Activated naive CD4-positive, alpha-beta T cell treated with anti-CD3 and anti-CD28 coated beads, Interleukin-2, amount 50 U/mL, for 24 hours (primary cell): ENCODE measurements at regions not wholly inside any gene's neighbourhood (a gene's known extent, or its start where the extent isn't known, plus 50 kb on each side); places are given as distances from the start of the nearest gene placed in this dataset.
"Not testable (repeated sequence)": the region's sequence is repeated elsewhere in the genome, so short reads cannot be mapped to it uniquely, and the experiment has no call there.

Source experiments
- H3K27ac Mint-ChIP-seq: one replicate; pipeline ENCODE4 v1.8.0; 2021; ENCODE audit warnings: mild to moderate bottlenecking, mixed read lengths
- H3K27me3 Mint-ChIP-seq: one replicate; pipeline ENCODE4 v1.8.0; 2021; ENCODE audit warnings: mixed read lengths
- H3K36me3 Mint-ChIP-seq: one replicate; pipeline ENCODE4 v1.8.0; 2021; ENCODE audit warnings: mixed read lengths
- H3K4me1 Mint-ChIP-seq: one replicate; pipeline ENCODE4 v1.8.0; 2021; ENCODE audit warnings: mixed read lengths
- H3K4me3 Mint-ChIP-seq: one replicate; pipeline ENCODE4 v1.8.0; 2021; ENCODE audit warnings: mild to moderate bottlenecking, mixed read lengths
- H3K9me3 Mint-ChIP-seq: one replicate; pipeline ENCODE4 v1.8.0; 2021; ENCODE audit warnings: mixed read lengths

- not testable (repeated sequence) for H3K4me3 Mint-ChIP-seq, H3K27ac Mint-ChIP-seq, H3K9me3 Mint-ChIP-seq, H3K36me3 Mint-ChIP-seq, H3K27me3 Mint-ChIP-seq, H3K4me1 Mint-ChIP-seq
Observed at GRCh38 chr7:150060259-150061221, 186.8 kb downstream of the ATP6V0E2 start.

DNA sequence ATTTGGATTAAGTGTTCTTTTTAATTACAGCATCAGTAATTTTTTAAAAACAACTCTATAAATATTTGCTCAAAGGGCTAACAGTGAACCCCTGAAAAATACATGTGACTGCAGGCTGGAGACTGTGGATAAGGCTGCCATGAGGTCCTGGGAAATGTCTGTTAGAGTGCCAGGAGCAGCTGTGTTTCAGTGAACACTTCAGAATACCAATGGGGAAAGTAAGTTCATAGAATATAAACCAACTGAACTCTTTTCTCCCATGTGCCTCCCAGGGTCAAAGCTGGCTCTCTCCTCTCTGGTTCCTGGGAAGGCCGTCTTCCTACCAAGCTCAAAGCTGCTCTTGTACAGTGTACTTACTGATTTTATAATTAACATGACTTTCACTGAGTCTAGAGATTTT lies 189.4 kb downstream of the ATP6V0E2 start:
- H3K27ac Mint-ChIP-seq, H3K27me3 Mint-ChIP-seq, H3K4me3 Mint-ChIP-seq, H3K36me3 Mint-ChIP-seq, H3K9me3 Mint-ChIP-seq, H3K4me1 Mint-ChIP-seq: not testable (repeated sequence)

GRCh38 chr7:150069555-150070313 lies 196.0 kb downstream of the ATP6V0E2 start:
- not testable (repeated sequence) for H3K4me3 Mint-ChIP-seq, H3K9me3 Mint-ChIP-seq, H3K27me3 Mint-ChIP-seq, H3K4me1 Mint-ChIP-seq, H3K36me3 Mint-ChIP-seq, H3K27ac Mint-ChIP-seq

DNA sequence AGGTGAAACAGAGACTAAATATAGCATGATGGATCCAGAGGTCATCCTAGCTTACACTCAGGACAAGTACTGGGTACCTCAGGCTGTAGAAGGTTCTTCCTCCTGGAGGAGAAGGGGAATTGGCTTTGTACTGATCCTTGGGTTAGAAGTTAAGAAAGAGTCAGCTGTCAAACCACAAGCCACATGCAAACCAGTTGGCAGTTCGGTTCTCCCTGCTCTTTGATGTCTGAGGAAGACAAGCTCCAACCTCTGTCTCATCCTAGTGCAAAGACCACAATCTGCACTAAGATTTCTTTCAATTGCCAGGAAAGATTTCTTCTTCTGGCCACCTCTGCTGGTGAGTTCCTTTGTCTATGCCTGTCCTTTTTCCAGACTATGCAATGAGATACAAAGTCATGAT lies 203.8 kb downstream of the ATP6V0E2 start:
- H3K27ac Mint-ChIP-seq, H3K27me3 Mint-ChIP-seq, H3K9me3 Mint-ChIP-seq, H3K36me3 Mint-ChIP-seq, H3K4me3 Mint-ChIP-seq: not testable (repeated sequence)
- peaks cover 10% of the 10 kb centered on the region for H3K4me1 Mint-ChIP-seq

DNA sequence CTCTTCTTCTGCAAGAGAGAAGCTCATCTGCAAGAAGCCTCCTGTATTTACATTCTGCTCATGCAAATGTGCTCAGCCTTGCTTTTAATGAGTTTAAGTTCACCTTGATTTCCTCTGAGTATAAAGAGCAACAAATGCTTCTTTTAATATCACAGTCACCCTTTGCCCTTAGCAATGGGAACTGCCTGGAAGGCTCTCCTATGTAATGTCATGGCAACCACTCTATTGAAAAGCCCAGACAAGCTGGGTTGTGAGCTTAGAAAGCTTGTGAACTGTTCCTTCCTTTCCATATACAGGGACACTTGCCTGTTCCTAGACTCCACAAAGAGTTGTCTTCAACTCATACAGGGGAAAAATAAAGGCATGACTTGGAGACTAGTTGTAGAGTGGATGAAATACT lies 208.1 kb downstream of the ATP6V0E2 start:
- not testable (repeated sequence) for H3K36me3 Mint-ChIP-seq, H3K9me3 Mint-ChIP-seq, H3K4me3 Mint-ChIP-seq, H3K27me3 Mint-ChIP-seq, H3K27ac Mint-ChIP-seq
- peaks cover 10% of the 10 kb centered on the region for H3K4me1 Mint-ChIP-seq

DNA sequence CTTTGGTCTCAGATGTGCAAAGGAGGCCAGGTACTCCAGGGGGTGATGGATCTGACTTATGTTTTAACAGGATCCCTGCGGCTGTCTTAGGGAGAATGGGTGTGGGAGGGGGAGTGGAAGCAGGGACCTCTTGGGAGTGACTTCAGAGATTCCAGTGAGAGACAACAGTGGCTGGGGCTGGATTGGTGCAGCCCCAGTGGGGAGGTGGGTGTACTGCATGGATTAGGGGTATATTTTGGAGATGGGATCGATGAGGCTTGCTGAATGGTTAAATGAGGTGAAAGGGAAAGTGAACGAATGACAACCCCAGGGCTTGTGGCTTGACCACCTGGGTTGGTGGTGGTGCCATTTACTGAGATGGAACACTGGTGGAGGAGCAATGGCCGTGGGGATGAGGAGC lies 211.0 kb downstream of the ATP6V0E2 start:
- not testable (repeated sequence) for H3K4me3 Mint-ChIP-seq, H3K36me3 Mint-ChIP-seq, H3K27ac Mint-ChIP-seq, H3K9me3 Mint-ChIP-seq, H3K27me3 Mint-ChIP-seq, H3K4me1 Mint-ChIP-seq

DNA sequence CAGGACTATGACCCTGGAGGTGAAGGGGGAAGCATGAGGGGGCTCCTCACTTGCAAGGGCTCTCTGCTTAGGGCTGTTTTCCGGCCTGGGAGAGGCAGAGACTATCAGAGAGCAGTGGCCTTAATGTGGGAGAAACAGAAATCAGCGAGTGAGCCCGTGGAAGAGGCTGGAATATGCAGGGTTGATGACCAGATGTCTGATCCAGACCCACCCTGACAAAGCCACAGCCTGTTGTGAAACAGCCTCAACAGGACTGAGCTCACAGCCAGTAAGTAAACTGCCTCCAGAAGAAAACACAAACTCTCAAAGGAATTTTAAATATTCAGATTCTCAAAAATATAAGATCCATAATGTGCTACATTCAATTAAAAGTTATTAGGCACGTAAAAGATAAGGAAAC lies 213.7 kb downstream of the ATP6V0E2 start:
- H3K4me1 Mint-ChIP-seq, H3K9me3 Mint-ChIP-seq, H3K4me3 Mint-ChIP-seq, H3K27me3 Mint-ChIP-seq, H3K36me3 Mint-ChIP-seq: not testable (repeated sequence)
- peak overlapping the region; percentile 17 for H3K27ac Mint-ChIP-seq

DNA sequence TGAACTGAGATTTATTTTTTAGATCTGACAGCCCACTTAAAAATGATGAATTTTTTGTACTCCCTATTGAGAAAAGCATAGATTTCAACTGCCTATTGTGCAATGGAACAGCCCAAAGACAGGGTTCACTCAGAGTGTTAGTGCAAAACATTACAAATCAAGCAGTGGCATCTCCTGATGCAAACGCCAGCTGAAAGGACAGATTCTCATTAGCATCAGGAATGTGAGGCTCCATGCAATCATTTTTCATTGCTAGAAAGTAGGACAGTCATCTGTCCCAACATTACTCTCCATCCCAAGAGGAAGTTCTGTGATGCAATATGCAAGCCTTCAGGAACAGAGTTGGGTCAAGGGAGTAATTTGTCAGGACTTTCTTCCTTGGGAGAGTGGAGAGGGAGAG lies 215.4 kb downstream of the ATP6V0E2 start:
- not testable (repeated sequence) for H3K4me1 Mint-ChIP-seq, H3K27me3 Mint-ChIP-seq, H3K36me3 Mint-ChIP-seq, H3K9me3 Mint-ChIP-seq, H3K4me3 Mint-ChIP-seq, H3K27ac Mint-ChIP-seq

GRCh38 chr7:150090776-150091175 lies 217.0 kb downstream of the ATP6V0E2 start:
- not testable (repeated sequence) for H3K4me3 Mint-ChIP-seq, H3K27ac Mint-ChIP-seq, H3K36me3 Mint-ChIP-seq, H3K9me3 Mint-ChIP-seq, H3K27me3 Mint-ChIP-seq, H3K4me1 Mint-ChIP-seq

DNA sequence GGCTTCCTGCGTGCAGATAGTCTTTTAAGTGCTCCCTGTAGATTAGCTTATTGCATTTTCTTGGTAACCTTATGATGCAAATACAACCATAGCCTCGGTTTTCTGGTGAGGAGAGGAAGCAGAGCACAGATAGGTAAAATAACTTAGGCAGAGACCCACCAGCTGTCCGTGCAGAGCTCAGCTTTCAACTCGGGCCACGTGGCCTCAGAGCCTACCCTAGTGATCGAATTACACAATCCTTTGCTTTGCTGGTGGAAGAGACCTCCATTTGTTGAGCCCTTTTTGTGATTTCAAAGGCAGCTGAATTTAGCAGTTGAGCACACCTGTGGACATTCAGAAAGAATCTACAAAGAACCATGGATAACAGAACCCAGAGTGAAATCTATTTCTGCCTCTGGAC lies 220.1 kb downstream of the ATP6V0E2 start:
- not testable (repeated sequence) for H3K4me3 Mint-ChIP-seq, H3K9me3 Mint-ChIP-seq, H3K36me3 Mint-ChIP-seq, H3K27ac Mint-ChIP-seq, H3K4me1 Mint-ChIP-seq, H3K27me3 Mint-ChIP-seq

GRCh38 chr7:150096213-150096994 lies 222.6 kb downstream of the ATP6V0E2 start:
- not testable (repeated sequence) for H3K4me1 Mint-ChIP-seq, H3K4me3 Mint-ChIP-seq, H3K9me3 Mint-ChIP-seq, H3K27me3 Mint-ChIP-seq, H3K27ac Mint-ChIP-seq, H3K36me3 Mint-ChIP-seq

DNA sequence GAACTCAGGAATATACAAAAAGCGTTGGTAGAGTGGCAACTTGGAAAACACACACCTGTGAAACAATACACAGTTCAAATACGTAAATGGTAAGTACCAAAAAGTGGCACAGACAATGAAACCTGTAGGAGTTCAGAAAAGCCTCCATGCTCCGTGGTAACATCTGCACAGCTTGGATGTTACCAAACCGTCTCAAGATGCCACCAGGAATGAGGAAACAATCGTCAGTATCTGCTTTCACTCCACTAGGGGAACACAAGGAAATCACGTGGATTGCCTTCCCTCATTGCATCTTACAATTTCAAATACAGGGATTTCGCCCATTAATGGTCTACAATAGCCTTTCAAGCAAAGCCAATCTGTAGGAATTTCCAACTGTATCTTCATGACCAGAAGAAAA lies 224.6 kb upstream of the LRRC61 start:
- not testable (repeated sequence) for H3K27me3 Mint-ChIP-seq, H3K9me3 Mint-ChIP-seq, H3K27ac Mint-ChIP-seq, H3K36me3 Mint-ChIP-seq, H3K4me3 Mint-ChIP-seq, H3K4me1 Mint-ChIP-seq

DNA sequence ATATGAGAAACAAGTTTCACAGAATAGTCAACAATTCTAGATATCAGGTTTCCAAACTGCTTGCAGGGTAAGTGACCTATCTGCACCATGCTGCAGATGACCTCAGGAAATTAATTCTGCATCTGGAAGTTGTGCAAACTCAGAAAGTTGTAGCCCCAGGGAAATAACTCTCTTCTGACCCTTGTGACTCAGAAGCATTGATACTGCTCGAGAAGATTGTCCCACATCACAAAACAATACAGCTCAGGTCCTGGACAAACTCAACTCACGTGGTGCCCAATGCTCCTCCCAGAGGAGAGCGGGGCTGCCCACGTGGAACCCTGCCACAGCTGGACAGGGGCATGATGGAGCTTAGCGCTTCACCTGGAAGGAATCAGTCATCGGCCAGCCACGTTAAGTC lies 221.9 kb upstream of the LRRC61 start:
- not testable (repeated sequence) for H3K27ac Mint-ChIP-seq, H3K9me3 Mint-ChIP-seq, H3K4me3 Mint-ChIP-seq, H3K4me1 Mint-ChIP-seq, H3K27me3 Mint-ChIP-seq, H3K36me3 Mint-ChIP-seq

GRCh38 chr7:150107283-150107682 lies 215.9 kb upstream of the LRRC61 start:
- H3K27me3 Mint-ChIP-seq, H3K9me3 Mint-ChIP-seq, H3K36me3 Mint-ChIP-seq, H3K4me1 Mint-ChIP-seq, H3K4me3 Mint-ChIP-seq, H3K27ac Mint-ChIP-seq: not testable (repeated sequence)

- not testable (repeated sequence) for H3K27me3 Mint-ChIP-seq, H3K36me3 Mint-ChIP-seq, H3K4me3 Mint-ChIP-seq, H3K9me3 Mint-ChIP-seq, H3K4me1 Mint-ChIP-seq, H3K27ac Mint-ChIP-seq
Observed at GRCh38 chr7:150110375-150110820, 212.8 kb upstream of the LRRC61 start.

DNA sequence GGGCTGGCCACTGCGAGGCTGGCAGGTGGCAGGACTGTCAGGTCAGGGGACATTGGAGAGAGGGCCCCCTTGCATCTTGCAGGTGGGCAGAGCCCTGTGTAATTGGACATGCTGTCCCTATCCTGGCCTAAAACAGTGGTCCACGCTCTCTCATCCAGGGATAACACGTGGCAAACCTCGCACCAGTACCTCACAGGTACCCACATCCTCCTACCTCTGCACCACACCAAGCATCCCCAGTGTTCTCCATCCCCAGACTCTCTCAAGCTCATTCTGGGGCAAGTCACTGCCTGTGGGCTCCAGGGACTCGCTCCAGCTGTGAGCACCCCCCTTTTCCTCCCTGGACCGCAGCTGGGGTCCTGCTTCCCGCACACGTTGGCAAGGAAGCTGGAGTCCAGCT lies 212.3 kb upstream of the LRRC61 start:
- not testable (repeated sequence) for H3K27ac Mint-ChIP-seq, H3K4me1 Mint-ChIP-seq, H3K4me3 Mint-ChIP-seq, H3K9me3 Mint-ChIP-seq, H3K36me3 Mint-ChIP-seq, H3K27me3 Mint-ChIP-seq
